ENCODE measurements at regions not wholly inside any gene's neighbourhood (a gene's known extent, or its start where the extent isn't known, plus 50 kb on each side); places are given as distances from the start of the nearest gene placed in this dataset.

DNA sequence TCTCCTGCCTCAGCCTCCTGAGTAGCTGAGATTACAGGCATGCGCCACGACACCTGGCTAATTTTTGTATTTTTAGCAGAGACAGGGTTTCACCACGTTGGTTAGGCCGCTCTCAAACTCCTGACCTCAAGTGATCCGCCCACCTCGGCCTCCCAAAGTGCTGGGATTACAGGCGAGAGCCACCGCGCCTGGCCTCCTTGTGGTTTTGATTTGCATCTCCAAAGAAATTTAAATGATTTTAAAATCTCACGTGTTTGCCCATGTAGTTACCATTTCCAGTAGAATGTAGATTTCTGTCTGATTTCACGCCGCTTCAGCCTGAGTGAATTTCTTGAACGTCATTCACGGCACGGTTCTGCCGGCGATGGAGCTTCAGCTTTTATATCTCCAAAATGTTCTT is 55.8 kb downstream of the IGF2 start:
- no peak for DNase-seq

DNA sequence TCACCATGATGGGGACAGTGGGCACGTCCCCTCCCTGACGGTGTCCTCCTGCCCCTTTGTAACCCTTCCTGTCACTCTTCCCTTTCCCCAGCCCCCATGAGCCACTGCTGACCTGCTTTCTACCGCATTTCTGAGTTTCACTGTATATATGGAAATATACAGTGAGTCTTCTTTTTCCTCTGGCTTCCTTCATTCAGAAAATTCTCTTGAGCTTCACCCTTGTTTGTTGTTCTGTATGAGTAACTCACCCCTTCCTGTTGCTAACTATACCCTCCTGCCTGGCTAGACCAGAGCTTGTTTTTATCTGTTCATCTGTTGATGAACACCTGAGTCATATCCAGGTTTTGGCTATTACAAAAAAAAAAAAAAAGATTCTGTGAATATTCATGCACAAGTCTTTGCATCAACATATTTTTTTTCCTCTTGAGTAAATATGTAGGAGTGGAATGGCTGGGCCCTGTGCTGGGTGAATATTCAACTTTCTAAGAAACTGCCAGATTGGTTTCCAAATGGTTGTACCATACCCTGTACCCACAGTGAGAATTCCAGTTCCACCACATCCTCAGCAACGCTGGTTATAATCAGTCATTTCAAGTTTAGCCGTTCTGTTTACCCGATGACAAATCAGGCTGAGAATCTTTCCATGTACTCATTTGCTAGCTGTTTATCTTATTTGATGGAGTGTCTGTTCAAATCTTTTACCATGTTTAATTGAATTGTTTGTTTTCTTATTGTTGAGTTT is 62.0 kb downstream of the IGF2 start:
- DNase-seq: no peak

DNA sequence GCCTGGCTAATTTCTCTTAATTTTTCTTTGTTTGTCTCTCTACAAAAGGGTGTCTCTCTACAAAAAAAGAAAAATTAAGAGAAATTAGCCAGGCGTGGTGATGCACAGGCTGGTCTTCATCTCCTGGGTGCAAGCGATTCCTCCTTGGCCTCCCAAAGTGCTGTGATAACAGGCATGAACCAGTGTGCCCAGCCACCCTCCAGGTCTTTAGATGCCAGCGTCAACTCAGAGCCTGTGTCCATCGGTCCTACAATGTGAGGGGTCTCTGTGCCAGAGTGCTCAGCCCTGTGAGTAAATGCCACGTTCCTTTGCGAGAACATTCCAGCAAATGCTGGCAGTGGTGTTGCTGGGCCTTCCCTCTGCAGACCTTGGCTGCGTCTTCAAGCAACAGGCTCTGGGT is 62.7 kb downstream of the IGF2 start:
- DNase-seq: no peak

DNA sequence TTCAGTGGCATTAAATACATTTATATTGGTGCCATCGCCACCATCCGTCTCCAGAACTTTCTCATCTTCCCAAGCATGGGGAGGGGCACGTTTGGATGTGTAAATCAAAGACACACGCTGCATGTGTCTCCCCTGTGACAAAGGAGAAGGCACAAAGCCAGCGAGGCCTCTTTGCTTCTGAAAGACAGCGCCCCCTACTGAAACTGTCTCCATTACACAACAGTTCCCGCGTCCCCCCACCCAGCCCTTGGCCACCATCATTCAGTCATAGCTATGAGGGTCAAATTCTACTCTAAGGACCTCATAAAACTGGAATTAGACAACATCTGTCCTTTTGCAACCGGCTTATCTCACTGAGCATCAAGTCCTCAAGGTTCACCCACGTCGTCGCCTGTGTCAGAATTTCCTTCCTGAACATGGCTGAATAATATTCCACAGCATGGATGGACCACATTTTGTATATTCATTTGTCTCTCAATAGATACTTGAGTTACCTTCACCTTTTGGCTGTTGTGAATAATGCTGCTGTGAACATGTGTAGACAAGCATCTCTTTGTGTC is 64.8 kb downstream of the IGF2 start:
- DNase-seq: peak; percentile 51

DNA sequence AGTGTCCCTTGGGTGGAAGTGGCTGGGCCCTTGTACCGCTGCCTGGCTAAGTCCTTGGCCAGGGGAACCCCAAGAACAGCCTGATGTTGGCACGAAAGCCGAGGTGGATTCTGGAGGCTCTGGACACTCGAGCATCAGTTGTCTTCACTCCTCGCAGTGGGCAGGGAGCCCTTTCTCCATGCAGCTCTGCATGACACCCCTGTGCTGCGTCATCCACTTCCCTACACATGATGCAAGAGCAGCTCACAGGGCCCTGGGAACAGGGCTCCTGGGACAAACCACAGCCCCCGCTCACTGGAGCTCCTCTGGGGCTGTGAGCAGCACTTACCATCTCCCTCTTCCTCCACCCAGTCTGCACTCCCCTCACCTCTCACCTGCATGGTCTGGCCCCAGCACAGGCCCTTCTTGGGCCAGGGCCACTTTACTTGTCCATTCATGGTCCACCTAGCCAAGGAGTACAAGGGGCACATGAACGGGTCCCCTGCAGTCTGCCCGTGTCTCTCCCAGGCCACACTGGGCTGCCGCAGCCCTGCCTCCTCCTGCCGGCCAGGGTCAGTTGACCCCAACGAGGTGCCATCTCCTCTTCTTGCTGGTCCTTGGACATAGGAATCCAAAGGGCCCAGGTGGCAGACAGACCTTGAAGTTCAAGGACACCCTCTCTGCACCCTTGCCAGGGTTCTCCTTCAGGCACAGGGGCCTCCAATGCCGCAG is 66.5 kb downstream of the IGF2 start:
- DNase-seq: no peak

DNA sequence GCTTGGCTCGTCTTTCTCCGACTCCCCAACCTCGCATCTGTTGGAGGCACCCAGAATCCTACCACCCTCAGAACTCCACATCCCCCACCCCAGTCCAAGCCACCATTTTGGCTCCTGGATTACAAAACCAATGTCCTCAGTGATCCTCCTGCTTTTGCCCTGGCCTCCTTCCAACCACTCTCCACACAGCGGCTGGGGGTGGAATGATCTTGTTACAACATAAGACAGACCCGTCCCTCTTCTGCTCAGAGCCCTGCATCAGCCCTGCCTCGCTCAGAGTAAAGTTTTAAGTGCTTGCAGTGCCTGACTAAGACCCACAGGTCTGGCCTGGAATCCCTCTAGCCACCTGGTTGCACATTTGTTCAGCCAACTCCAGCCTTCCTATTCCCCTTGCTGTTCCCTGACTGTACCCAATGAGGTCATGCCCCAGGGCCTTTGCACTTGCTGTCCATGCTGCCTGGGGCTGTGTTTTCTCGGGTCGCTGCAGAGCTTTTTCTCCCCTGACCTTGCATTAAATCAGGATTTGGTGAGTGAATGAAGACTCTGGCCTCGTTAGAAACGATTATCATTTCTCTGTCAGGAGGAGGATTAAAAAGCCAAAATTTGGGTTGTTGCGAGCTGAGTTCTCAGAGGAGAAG is 67.3 kb downstream of the IGF2 start:
- DNase-seq: no peak

All from hematopoietic multipotent progenitor cell treated with erythropoietin and hydrocortisone succinate and interleukin-3 and kit ligand, for 6 days (in vitro differentiated cells).